ENCODE measurements at regions not wholly inside any gene's neighbourhood (a gene's known extent, or its start where the extent isn't known, plus 50 kb on each side); places are given as distances from the start of the nearest gene placed in this dataset.

- Histone ChIP-seq H3K4me3 (no peak overlapping the region), H3K4me1 (peaks cover 0 to 8% (median 0%) of the 10 kb centered on the region in 12 donors), H3K36me3 (no peaks in the 10 kb centered on the region), H3K27ac (peak overlapping the region in 3 of 12 donors; percentile 9 to 42 (median 34)), H3K27me3 (no peaks in the 10 kb centered on the region), H3K9me3 (no peaks in the 10 kb centered on the region)
- TF ChIP-seq CTCF (IDR thresholded peaks at IDR 0.05) (no peak), POLR2A (IDR thresholded peaks at IDR 0.05) (no peak)
- DNase-seq (no peak), ATAC-seq (peak; percentile 68 to 97 (median 86))
- intact Hi-C loops (cut with DNase I): loop anchor here in 1 of 10 donors (10.0 kb wide), 1 partner anchor 62 kb away; no protein-coding TSS in a partner anchor
- WGBS, 4 donors: 0 to 100% (median 89%) methylated on average over 1 of the region's 1 CpG
Measured at GRCh38 chr2:14533131-14533757, 99.3 kb upstream of the LRATD1 start.

- intact Hi-C loops (cut with DNase I): loop anchor here in 1 of 10 donors (10.0 kb wide), 1 partner anchor 60 kb away; no protein-coding TSS in a partner anchor
- TF ChIP-seq CTCF (IDR thresholded peaks at IDR 0.05) (no peak), POLR2A (IDR thresholded peaks at IDR 0.05) (no peak)
- 39 to 70% (median 56%) methylated on average over 4 of the region's 4 CpGs for WGBS, 4 donors
- no peak overlapping the region for H3K27ac ChIP-seq
- no peaks in the 10 kb centered on the region for H3K27me3 ChIP-seq
- H3K9me3 ChIP-seq: no peaks in the 10 kb centered on the region
- no peaks in the 10 kb centered on the region for H3K36me3 ChIP-seq
- peak in 1 of 5 donors; percentile 21 for DNase-seq
- peaks cover 0 to 8% (median 0%) of the 10 kb centered on the region in 12 donors for H3K4me1 ChIP-seq
- no peak overlapping the region for H3K4me3 ChIP-seq
- no peak for ATAC-seq
Measured at GRCh38 chr2:14535156-14535555, 97.4 kb upstream of the LRATD1 start.

- TF ChIP-seq POLR2A (IDR thresholded peaks at IDR 0.05): no peak
- no peak for TF ChIP-seq CTCF (IDR thresholded peaks at IDR 0.05)
- intact Hi-C loops (cut with DNase I): loop anchor here in 1 of 10 donors (10.0 kb wide), 1 partner anchor 58 kb away; no protein-coding TSS in a partner anchor
- DNase-seq (no peak), ATAC-seq (no peak)
- Histone ChIP-seq H3K9me3 (peaks cover 0 to 2% (median 0%) of the 10 kb centered on the region in 12 donors), H3K4me1 (peaks cover 0 to 8% (median 0%) of the 10 kb centered on the region in 12 donors), H3K27me3 (no peaks in the 10 kb centered on the region), H3K36me3 (no peaks in the 10 kb centered on the region), H3K27ac (no peak overlapping the region), H3K4me3 (no peak overlapping the region)
- WGBS, 4 donors: 74 to 83% (median 77%) methylated on average over 4 of the region's 4 CpGs
Measured at GRCh38 chr2:14536976-14537375, 95.5 kb upstream of the LRATD1 start.

GRCh38 chr2:14540015-14540414 lies 92.5 kb upstream of the LRATD1 start:
- TF ChIP-seq POLR2A (IDR thresholded peaks at IDR 0.05) (no peak), CTCF (IDR thresholded peaks at IDR 0.05) (no peak)
- intact Hi-C loops (cut with DNase I): no loop called here
- no peak overlapping the region for H3K4me3 ChIP-seq

More at GRCh38 chr2:14540015-14540414, 92.5 kb upstream of the LRATD1 start:
- ATAC-seq (no peak), DNase-seq (no peak)
- WGBS, 4 donors: 88 to 93% (median 91%) methylated on average over 1 of the region's 1 CpG
- Histone ChIP-seq H3K9me3 (peaks cover 0 to 8% (median 0%) of the 10 kb centered on the region in 12 donors), H3K27ac (no peak overlapping the region), H3K4me1 (no peaks in the 10 kb centered on the region), H3K36me3 (no peaks in the 10 kb centered on the region), H3K27me3 (no peaks in the 10 kb centered on the region)

Measured in heart left ventricle (tissue), 16 donors.